ENCODE measurements at regions not wholly inside any gene's neighbourhood (a gene's known extent, or its start where the extent isn't known, plus 50 kb on each side); places are given as distances from the start of the nearest gene placed in this dataset.
"Not testable (repeated sequence)": the region's sequence is repeated elsewhere in the genome, so short reads cannot be mapped to it uniquely, and the experiment has no call there.

DNA sequence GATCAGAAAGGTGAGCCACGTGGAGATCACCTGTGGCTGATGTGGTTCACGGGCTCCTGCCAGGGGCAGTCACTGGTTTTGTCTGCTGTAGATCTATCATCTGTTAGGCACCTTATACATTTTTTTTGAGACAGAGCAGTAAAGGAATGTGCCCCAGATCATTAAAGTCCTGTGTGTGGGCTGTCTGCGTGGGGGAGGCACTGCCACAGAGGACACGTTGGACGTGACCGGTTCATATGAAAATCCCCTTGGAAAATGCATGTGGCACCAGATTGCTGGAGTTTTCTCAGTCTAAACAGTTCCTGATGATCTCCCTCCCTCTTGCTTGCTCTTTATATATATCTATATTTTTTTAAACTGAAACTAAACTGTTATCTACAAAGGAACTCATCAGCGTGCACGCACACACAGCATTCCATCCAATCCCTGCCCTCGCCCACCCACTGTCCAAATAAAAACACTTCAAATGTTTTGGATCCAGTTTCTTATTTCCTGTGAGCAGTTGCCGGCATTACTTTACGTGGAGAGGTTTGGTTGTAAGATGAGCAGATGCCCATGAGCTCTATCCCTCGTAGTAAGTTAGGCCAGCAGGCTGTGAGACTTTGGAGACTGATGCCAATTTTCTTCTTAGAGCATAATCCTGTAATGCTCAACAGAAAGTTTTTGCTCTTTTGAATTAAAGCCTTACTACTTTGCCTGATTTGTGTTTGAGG is 161.6 kb upstream of the EXOC2 start:
- no peak for DNase-seq (ENCODE audit: low read depth)

DNA sequence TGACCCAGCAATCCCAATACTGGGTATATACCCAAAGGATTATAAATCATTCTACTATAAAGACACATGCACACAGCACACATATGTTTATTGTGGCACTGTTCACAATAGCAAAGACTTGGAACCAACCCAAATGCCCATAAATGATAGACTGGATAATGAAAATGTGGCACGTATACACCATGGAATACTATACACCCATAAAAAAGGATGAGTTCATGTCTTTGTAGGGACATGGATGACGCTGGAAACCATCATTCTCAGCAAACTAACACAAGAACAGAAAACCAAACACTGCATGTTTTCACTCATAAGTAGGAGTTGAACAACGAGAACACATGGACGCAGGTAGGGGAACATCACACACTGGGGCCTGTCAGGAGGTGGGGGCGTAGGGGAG is 159.3 kb upstream of the EXOC2 start:
- not testable (repeated sequence) for DNase-seq (ENCODE audit: low read depth)

DNA sequence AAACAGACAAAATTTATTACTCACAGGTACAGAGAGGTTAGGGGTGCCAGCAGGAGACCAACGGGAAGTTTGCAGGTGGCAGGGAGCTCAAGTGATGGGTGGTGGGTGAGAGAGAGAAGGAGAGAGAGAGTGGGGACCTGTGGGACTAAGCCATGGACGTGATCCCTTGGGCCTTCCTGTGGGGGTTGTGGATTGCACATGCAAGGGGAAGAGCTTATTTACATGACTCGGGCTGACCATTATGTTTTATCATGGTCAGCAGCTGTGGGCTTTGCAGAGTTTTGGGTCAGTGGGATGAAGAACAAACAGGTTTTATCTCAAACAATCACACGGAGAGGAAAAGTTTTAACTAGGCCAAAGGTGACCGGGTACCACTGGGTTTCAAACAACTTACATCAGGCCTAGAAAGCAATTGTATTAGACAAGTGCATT is 156.2 kb upstream of the EXOC2 start:
- no peak for DNase-seq (ENCODE audit: low read depth)

DNA sequence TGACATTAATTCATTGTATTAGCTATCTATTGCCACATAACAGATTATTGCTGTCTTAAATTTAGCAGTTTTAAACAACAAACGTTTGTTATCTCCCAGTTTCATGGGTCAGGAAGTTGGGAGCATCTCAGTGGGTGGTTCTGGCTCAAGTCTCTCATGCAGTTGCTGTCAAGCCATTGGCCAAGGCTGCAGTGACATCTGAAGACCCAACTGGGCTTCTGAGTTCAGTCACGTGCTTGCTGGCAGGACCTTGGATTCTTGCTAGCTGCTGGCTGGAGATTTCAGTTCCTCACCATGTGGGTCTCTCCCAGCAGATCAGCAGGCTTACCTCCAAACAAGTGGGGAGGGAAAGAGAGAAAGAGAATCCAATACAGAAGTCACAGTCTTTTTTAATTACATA is 152.6 kb upstream of the EXOC2 start:
- DNase-seq (ENCODE audit: low read depth) = no peak

DNA sequence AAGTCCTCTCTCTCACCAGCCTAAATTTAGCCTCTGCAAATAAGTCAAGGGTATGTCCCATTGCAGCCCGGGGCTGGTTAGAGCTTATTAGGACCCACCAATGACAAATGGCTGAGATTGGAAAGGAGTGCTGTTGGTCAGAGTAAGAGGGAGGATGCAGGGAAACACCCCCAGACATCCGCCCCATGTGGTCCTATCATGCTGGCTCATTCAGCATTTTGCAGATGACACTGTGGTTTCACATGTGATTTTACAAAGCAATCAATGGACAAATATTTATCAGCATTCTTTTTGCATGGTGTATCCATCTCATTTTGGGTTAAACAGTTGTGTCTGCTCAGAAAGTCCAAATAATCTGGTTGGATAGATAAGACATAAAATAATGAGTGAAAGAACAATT is 152.2 kb upstream of the EXOC2 start:
- DNase-seq (ENCODE audit: low read depth) = no peak

DNA sequence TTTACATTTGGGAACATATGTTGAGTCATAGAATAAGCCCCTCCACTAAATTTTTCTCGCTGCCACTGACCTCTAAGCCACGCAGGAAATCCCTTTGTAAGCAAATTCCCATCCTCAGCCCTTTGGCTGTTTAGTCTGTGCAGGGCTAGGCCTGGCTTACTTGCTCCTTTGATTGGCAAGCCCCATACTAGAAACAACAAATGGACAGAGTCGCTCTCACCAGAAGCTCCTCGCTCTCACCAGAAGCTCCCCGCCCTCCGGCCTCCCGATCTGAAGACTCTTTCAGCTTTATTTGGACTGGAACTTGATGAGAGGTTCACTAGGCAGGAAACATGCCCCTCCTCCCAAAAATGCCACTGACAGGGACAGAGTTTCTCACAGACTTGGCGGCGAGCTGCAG is 149.2 kb upstream of the EXOC2 start:
- DNase-seq (ENCODE audit: low read depth) = no peak

DNA sequence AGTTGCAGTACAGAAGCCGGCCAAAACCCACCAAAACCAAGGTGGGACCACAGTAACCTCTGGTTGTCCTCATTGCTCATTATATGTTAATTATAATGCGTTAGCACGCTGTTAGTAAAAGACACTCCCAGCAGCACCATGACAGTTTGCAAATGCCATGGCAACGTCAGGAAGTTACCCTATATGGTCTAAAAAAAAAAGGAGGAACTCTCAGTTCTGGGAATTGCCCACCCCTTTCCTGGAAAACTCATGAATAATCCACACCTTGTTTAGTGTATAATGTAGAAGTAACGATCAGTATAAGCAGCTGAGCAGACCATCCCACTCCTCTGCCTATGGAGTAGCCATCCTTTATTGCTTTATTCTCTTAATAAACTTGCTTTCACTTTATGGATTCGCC is 148.6 kb upstream of the EXOC2 start:
- DNase-seq (ENCODE audit: low read depth) = no peak

DNA sequence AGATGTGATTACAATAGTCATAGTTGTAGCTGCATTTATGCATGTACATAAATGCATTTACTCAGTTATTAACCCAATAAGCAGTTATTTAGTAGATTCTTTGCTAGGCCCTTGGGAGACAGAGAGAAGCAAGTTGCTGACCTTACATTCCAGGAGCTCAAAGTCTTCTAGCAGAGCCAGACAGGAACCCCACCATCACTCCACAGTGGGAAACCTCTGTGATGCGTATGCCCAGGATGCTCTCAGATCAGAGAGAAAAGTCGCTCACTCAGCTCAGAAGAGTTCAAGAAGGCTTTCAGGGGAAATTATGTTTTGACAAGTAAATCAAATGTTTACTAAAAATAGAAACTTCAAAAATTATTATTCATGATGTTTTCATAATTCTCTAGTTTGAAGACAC is 146.3 kb upstream of the EXOC2 start:
- DNase-seq (ENCODE audit: low read depth) = no peak

DNA sequence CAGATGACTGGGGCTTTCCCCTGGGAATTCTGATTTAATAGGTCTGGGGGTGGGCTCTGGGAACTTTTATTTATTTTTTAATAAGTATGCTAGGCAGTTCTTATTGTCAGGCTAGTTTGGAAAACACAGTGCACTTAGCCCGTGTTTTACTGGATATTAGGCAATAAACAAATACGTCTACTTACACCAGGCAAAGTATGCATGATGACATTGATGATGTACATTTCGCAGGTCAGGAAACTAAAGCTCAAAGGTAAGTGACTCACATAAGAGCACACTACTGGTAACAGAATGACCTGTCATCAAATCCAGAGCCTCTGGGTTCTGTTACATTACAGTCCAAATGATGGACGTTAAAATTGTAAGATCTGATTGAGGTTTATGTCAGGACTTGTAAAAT is 144.4 kb upstream of the EXOC2 start:
- no peak for DNase-seq (ENCODE audit: low read depth)

DNA sequence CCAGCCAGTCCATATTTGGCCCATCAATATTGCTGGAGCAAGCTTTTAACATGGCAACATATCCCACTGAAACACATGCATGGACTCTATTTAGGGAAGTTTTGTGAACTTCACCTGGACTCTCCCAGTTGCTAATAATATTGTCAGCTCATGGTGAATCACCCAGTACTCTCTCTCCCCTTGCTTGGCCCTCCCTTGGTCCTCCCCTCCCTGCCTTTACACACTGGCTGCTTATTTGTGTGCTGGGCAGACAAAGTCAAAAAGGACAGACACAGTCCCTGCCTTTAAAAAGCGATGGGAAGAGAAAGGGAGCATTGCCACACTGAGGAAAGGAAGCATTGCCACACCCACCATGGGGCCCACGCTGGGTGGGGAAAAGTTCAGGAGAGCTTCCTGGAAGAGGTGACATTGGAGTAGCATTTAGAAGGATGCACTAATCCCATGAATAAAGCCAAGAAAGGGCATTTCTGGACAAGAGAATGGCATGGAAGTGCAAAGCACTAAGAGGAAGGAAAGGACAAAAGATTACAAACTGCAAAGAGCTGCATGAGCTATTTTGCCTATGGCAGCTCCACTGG is 143.4 kb upstream of the EXOC2 start:
- no peak for DNase-seq (ENCODE audit: low read depth)

DNA sequence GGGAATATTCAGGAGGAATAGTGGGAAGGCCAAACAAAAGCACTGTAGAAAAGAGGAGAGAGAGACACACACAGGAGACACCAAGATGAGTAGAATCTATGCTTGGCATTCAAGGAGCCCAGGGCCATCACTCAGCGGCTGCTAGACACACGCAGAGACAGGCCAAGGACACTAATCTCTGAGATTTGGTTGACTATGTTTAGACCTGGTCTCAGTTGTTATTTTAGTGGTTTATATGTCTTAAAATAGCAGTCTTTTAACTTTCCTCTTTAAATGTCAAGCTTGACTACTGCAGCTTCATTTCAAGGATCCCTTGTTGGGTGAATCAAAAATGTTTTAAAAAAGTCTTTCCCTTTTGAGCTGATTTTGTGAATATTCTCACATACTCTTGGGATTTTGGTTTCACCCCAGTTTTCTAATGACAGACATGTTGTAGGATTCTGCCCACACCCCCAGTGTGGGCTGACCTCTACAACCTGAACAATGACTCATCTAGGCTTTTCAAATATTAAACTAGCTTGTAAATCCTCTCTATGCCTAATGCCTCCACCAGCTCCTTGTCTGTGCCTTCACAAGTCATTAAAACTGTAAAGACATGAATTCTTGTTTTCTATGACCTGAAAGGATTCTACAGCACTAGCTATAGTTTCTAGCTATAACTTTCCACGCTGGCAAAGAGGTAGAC is 142.7 kb upstream of the EXOC2 start:
- no peak for DNase-seq (ENCODE audit: low read depth)

DNA sequence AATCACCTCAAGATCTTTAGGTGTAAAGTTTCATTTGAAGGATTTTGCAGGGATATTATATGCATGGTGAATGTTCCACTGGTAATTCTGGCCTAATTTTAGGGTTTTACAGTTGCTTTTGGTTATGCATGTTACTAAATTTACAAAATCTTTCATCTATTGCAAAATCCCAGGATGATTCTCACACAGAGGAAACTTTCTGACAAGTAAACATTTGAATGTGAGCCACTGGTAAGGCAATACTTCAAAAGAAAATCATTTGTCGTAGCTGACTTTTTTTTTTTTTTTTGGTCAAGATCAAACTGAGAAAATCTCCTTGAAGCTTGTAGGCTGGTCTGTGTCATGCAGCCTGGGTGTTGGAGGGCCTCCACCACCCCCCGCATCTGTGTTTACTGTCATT is 141.9 kb upstream of the EXOC2 start:
- DNase-seq (ENCODE audit: low read depth) = no peak

DNA sequence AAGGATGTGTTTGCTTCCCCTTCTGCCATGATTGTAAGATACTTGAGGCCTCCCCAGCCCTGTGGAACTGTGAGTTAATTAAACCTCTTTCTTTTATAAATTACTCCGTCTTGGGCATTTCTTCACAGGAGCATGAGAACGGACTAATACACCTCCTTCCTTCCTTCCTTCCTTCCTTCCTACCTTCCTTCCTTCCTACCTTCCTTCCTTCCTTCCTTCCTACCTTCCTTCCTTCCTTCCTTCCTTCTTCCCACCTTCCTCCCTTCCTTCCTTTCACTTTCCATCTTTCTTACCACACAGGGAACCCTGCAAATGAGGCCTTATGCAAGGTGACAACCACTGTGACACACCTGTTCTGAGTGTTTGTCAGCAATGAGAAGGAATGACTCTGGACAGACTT is 141.3 kb upstream of the EXOC2 start:
- DNase-seq (ENCODE audit: low read depth) = no peak

DNA sequence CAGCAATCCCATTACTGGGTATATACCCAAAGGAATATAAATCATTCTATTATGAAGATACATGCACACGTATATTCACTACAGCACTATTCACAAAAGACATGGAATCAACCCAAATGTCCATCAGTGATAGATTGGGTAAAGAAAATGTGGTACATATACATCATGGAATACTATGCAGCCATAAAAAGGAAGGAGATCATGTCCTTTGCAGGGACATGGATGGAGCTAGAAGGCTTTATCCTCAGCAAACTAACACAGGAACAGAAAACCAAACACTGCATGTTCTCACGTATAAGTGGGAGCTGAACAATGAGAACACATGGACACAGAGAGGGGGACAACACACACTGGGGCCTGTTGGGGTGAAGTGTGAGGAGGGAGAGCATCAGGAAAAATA is 139.9 kb upstream of the EXOC2 start:
- DNase-seq (ENCODE audit: low read depth) = not testable (repeated sequence)

DNA sequence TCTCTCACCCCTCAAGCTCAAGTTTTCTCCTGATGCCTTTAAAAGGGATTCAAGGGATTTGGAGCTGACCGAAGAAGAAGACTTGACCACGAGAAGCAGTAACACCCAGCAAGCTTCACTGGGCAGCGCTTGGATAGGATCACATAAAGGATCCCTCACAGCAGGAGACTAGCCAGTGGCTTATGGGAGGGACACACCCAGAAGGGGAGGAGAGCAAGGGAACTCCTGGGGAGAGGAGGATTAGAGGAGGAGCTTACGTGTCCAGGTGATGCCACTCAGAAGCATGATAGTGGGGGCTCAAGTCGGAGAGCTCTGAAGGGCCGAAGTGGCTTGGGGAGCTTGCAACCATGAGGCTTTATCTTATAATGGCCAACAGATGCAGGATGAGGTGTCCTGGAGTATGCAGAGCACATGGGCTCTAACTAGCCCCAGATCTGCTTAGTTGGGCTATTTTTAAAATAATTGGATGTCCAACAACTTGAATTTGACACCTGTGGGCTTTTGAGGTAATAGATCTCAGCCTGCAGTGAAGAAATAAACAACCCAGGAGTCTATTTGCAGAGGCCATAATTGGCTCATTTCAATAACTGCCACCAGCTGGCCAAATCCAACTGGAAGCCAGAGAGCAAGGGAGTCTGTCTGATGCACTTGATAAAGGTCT is 137.9 kb upstream of the EXOC2 start:
- DNase-seq (ENCODE audit: low read depth) = no peak

DNA sequence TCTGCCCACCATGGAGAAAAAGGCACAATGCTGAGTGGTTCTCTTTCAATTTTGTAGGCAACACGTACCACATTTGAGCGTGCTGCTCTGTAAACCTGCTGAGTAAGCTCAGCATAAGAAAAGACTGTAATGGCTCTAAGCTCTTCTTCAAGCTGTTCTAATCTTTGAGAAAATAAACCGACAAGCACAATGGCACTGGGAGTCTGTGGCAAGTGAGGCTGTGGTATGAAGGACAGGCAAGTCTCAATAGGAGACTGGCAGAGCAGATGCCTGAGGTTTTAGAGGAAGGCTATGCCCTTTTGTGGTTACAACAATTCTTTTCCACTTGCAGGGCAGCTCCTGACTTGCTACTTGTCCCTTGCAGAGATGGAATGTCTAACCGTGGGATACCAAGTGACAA is 136.7 kb upstream of the EXOC2 start:
- DNase-seq (ENCODE audit: low read depth) = no peak

DNA sequence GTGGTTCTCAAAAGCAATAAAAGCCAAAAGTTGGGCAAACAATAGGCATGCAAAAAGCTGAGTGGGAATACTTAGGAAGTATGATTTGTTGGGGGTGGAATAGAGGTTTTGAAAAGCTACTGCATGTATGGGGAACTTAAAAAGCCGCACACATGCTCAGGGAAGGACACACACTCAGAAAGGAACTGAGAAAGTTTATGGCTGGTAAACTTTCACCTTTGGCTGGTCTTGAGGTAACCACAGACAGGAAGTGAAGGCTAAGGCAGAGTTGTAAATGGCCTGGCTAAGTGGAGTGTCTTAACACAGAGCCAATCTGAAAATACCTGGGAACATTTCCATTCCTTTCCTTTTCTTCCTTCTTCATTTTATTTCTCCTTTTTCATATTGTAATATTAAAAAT is 134.5 kb upstream of the EXOC2 start:
- no peak for DNase-seq (ENCODE audit: low read depth)

DNA sequence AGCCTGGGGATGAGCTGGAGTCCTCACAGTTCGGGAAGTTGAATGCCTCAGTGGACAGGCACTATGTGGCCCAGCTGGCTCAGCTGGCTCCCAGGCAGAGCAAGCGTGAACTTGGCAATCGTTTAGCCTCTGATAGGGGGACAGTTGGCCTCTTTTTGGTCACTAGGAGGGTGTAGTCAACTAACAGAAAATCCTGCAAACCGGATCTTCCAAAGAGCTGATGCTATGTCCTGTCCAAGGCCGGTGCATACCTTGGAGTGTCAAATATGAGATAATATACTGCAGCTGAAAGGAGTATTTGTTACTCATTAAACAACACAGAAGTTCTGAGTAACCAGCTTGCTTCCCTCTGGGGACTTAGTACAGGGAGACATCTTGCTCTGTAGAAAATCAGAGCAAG is 126.2 kb upstream of the EXOC2 start:
- no peak for DNase-seq (ENCODE audit: low read depth)

DNA sequence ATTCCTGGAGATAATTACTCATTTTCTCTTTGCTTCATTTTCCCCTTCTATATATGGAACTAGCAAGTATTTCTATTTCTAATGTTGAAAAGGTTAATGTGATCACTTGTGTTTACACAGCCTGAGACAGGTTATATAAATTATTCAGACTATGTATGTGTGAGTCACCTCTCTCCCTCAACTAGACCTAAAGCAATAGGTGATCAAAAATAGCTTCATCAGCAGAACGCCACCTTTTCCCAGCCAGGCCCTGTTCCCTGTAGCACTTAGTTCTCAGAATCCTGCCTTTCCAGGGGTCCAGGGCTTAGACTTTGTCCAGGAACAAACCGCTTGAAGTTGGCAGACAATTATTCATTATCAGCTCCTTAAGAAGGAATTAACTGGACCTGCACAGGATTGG is 125.3 kb upstream of the EXOC2 start:
- DNase-seq (ENCODE audit: low read depth) = no peak

DNA sequence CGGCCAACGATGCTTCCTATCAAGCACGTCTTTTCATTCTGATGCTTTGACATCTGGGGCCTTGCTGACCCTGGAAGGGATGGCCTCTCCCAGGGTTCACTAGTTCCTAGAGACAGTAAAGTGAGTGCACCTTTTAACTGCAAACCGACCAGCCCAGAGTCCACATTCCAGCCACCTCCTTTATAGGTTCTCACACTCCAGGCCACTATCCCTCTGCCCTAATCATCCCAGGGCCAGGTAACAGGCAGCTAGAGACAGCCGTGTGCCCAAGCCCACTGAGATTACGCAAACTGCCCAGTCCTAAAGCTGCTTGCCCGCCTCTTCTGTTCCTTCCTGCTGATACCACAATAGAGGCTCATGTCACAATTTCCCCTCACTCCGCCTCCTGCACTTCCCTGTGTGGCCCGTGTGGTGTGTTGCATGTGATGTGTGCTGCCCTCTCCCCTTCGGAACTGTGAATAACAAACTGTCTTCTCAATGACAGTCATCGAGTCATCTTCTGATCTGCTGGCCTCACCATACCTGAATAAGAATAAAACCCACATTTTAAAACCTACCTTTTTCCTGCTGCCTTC is 123.7 kb upstream of the EXOC2 start:
- no peak for DNase-seq (ENCODE audit: low read depth)

DNA sequence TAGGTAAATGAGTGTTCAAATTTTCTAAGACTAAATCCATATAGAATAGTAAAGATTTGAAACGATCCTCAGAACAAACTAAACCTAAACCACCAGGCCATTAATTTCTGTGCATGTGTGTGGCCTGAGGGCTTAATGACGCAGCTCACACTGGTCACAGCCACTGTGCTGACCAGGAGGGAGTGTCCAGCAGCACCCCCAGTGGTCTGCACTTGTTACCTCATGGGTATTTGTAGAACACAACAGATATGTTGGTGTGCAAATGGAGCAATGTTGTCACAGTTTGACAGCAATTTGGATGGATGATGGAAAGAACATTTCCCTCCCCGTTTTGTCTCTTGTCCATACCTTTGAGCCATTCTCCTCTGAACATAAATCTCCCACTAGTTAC is 122.4 kb upstream of the EXOC2 start:
- DNase-seq (ENCODE audit: low read depth) = no peak

DNA sequence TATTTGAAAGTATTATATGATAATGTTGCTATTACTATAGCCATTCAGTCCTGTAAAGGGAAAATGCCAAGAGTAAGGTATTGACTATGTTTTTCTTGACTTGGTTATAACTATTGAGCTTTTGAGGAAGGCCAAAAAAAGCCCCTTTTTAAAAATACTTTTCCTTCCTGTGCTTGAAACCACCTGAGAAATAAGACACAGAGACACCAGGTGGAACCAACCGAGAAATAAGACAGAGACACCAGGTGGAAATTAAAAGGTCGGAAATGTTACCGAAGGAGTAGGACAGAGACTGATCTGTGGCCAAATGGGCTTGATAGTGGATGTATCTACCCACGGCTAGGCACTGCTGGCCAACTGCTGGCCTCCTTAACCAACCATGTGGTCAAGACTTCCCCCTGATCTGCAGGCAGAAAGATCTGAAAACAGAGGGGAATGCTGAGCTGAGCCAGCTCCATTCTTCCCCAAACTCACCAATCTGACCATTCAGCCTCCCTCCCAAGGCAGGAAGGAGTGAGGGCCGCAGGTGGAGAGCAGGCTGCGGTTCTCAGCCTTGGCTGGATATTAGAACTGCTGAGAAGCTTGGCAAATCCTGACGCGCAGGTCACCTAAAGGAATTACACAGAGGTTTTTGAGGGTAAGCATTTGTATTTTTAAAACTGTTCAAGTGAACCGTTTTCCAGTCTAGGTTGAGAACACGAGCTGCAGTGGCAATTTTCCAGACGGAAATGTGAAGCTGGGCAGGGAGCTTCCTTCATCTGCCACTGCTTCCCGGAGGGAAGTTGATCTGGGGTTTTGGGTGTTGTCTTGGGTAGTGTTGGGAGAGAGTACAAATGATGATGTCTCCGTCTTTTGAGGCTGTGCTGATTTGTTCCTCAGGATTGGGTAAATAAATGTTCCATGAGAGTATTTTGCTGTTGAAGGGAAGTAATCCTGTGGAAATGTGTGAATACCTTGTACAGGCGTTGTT is 121.7 kb upstream of the EXOC2 start:
- no peak for DNase-seq (ENCODE audit: low read depth)

Data from HS-5 (cell line).